ENCODE measurements at regions not wholly inside any gene's neighbourhood (a gene's known extent, or its start where the extent isn't known, plus 50 kb on each side); places are given as distances from the start of the nearest gene placed in this dataset.

- TF ChIP-seq CTCF (IDR thresholded peaks at IDR 0.05) = no peak
- no peak for TF ChIP-seq POLR2A (IDR thresholded peaks at IDR 0.05)
These were observed 772.0 kb upstream of the CCDC179 start for GRCh38 chr11:23632293-23632692.
